ENCODE measurements at regions not wholly inside any gene's neighbourhood (a gene's known extent, or its start where the extent isn't known, plus 50 kb on each side); places are given as distances from the start of the nearest gene placed in this dataset.

DNA sequence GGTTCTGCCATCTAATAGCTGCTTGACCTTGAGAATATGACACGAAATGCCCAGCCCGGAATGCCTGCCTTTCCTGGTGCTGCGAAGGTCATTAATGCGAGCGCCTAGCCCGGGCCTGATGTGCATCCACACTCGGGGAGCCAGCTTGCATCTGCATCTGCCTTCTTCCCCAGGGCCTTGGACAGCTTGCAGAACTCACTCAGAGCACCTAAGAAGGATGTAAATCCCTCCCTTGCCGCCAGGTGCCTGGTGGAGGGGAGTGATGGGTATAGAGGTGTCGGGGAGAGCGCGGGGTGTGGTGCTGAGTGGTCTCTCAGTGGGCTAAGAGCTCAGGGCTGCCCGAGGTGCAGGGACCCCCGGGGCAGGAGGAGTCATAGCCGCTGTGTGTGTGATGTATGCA is 127.2 kb downstream of the MRPL36 start:
- no peak overlapping the region for H3K27ac ChIP-seq (ENCODE audit: low read length)
- intact Hi-C loops (cut with micrococcal nuclease; ENCODE audit: unreplicated experiment), result no loop called here
- H3K4me1 ChIP-seq (ENCODE audit: control insufficient read depth, insufficient read depth, low read length), result no peaks in the 10 kb centered on the region; the same call in 1 of the 2 replicates
- H3K9me3 ChIP-seq (ENCODE audit: control insufficient read depth, insufficient read depth, low read depth, low read length), result no peaks in the 10 kb centered on the region
- BruUV-seq (replicated peaks), result no TSS peak
- DNase-seq (ENCODE audit: low read depth, low spot score) (no peak), ATAC-seq (no peak)
- POLR2A ChIA-PET, result no interaction called here
- H3K4me3 ChIP-seq (ENCODE audit: low read depth in 2 of 2, low read length in 2 of 2), result no peak overlapping the region
- TF ChIP-seq SIN3A (IDR thresholded peaks at IDR 0.05; ENCODE audit: borderline replicate concordance, insufficient read depth, low read depth, low read length) (no peak), TCF7L2 (IDR thresholded peaks at IDR 0.05; ENCODE audit: low read depth, low read length) (no peak), POLR2AphosphoS5 (IDR thresholded peaks at IDR 0.05; ENCODE audit: low read depth, low read length) (no peak)
- TF ChIP-seq, protein P1, sequence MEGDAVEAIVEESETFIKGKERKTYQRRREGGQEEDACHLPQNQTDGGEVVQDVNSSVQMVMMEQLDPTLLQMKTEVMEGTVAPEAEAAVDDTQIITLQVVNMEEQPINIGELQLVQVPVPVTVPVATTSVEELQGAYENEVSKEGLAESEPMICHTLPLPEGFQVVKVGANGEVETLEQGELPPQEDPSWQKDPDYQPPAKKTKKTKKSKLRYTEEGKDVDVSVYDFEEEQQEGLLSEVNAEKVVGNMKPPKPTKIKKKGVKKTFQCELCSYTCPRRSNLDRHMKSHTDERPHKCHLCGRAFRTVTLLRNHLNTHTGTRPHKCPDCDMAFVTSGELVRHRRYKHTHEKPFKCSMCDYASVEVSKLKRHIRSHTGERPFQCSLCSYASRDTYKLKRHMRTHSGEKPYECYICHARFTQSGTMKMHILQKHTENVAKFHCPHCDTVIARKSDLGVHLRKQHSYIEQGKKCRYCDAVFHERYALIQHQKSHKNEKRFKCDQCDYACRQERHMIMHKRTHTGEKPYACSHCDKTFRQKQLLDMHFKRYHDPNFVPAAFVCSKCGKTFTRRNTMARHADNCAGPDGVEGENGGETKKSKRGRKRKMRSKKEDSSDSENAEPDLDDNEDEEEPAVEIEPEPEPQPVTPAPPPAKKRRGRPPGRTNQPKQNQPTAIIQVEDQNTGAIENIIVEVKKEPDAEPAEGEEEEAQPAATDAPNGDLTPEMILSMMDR (IDR thresholded peaks at IDR 0.05), result no peak
- TF ChIP-seq, protein P2, sequence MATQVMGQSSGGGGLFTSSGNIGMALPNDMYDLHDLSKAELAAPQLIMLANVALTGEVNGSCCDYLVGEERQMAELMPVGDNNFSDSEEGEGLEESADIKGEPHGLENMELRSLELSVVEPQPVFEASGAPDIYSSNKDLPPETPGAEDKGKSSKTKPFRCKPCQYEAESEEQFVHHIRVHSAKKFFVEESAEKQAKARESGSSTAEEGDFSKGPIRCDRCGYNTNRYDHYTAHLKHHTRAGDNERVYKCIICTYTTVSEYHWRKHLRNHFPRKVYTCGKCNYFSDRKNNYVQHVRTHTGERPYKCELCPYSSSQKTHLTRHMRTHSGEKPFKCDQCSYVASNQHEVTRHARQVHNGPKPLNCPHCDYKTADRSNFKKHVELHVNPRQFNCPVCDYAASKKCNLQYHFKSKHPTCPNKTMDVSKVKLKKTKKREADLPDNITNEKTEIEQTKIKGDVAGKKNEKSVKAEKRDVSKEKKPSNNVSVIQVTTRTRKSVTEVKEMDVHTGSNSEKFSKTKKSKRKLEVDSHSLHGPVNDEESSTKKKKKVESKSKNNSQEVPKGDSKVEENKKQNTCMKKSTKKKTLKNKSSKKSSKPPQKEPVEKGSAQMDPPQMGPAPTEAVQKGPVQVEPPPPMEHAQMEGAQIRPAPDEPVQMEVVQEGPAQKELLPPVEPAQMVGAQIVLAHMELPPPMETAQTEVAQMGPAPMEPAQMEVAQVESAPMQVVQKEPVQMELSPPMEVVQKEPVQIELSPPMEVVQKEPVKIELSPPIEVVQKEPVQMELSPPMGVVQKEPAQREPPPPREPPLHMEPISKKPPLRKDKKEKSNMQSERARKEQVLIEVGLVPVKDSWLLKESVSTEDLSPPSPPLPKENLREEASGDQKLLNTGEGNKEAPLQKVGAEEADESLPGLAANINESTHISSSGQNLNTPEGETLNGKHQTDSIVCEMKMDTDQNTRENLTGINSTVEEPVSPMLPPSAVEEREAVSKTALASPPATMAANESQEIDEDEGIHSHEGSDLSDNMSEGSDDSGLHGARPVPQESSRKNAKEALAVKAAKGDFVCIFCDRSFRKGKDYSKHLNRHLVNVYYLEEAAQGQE (IDR thresholded peaks at IDR 0.05; ENCODE audit: insufficient read depth in 1 of 2, low read depth in 2 of 2, low read length in 1 of 2), result no peak
- peaks cover 3% of the 10 kb centered on the region for H3K27me3 ChIP-seq (ENCODE audit: control insufficient read depth, insufficient read depth, low read length)
- in situ Hi-C loops (cut with HindIII; ENCODE audit: low pct_unique_long_range_greater_than_20kb, low sequenced_read_pairs), result no loop called here
- CTCF ChIA-PET, result interaction anchor here (0.6 kb wide), 1 partner anchor 69 kb away, joined by 3 read pairs; no protein-coding TSS in a partner anchor
- no peaks in the 10 kb centered on the region for H3K36me3 ChIP-seq (ENCODE audit: control insufficient read depth, insufficient read depth, low read length)

DNA sequence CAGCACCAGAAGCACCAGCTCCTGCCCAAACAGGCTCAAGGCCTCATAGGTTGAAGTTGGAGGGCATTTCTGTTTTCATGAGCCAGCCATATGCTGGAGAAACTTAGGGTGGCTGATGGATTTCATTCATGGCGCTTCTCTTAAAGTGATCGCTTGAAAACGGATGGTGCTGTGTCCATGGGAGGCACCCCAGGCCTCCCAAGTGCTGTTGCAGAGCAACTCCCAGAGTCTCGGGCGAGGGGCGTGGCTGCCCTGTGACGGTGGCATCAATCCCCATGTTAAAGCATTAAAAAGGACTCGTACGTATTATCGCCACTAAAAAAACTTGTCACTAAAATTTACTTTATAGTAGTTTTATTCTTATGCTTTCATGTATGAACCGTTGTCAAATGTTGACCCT is 128.3 kb downstream of the MRPL36 start:
- Histone ChIP-seq H3K4me3 (ENCODE audit: low read depth in 2 of 2, low read length in 2 of 2) (no peak overlapping the region), H3K27me3 (ENCODE audit: control insufficient read depth, insufficient read depth, low read length) (peaks cover 6% of the 10 kb centered on the region), H3K36me3 (ENCODE audit: control insufficient read depth, insufficient read depth, low read length) (peaks cover 3% of the 10 kb centered on the region; the same call in 1 of the 2 replicates), H3K27ac (ENCODE audit: low read length) (no peak overlapping the region), H3K4me1 (ENCODE audit: control insufficient read depth, insufficient read depth, low read length) (peaks cover 4% of the 10 kb centered on the region), H3K9me3 (ENCODE audit: control insufficient read depth, insufficient read depth, low read depth, low read length) (no peaks in the 10 kb centered on the region)
- CTCF ChIA-PET, result no interaction called here
- POLR2A ChIA-PET, result no interaction called here
- in situ Hi-C loops (cut with HindIII; ENCODE audit: low pct_unique_long_range_greater_than_20kb, low sequenced_read_pairs) (no loop called here), intact Hi-C loops (cut with micrococcal nuclease; ENCODE audit: unreplicated experiment) (no loop called here)
- TF ChIP-seq, protein P2 (IDR thresholded peaks at IDR 0.05; ENCODE audit: insufficient read depth in 1 of 2, low read depth in 2 of 2, low read length in 1 of 2), result no peak
- TF ChIP-seq POLR2AphosphoS5 (IDR thresholded peaks at IDR 0.05; ENCODE audit: low read depth, low read length), result no peak
- no peak for TF ChIP-seq TCF7L2 (IDR thresholded peaks at IDR 0.05; ENCODE audit: low read depth, low read length)
- TF ChIP-seq SIN3A (IDR thresholded peaks at IDR 0.05; ENCODE audit: borderline replicate concordance, insufficient read depth, low read depth, low read length), result no peak
- TF ChIP-seq, protein P1 (IDR thresholded peaks at IDR 0.05), result no peak
- no peak for DNase-seq (ENCODE audit: low read depth, low spot score)
- ATAC-seq, result no peak
- no TSS peak for BruUV-seq (replicated peaks)

Measured in Panc1 (cell line).